Calu3 (cell line): ENCODE measurements at regions not wholly inside any gene's neighbourhood (a gene's known extent, or its start where the extent isn't known, plus 50 kb on each side); places are given as distances from the start of the nearest gene placed in this dataset.

Source experiments
- BruUV-seq: library from RNA; stranded (reverse); fragments of 400-500 nt; replicated peaks from 2 replicates; lab custom pipeline; 2021; lab: Mats Ljungman, UMichigan
- CTCF ChIA-PET: fragments of 300-600 bp; sonication (Branson Sonifier 250); formaldehyde crosslinking; loops from one replicate; lab custom pipeline; 2022; ENCODE audit warnings: antibody characterized with exemption; lab: Charles Lee
- DNase-seq: peaks from one replicate; pipeline ENCODE4 v3.0.0; 2022
- H3K27ac Mint-ChIP-seq: one replicate; pipeline ENCODE4 v1.8.0; 2022; ENCODE audit warnings: mixed read lengths; ENCODE audit not compliant: unreplicated experiment
- H3K27me3 Mint-ChIP-seq: one replicate; pipeline ENCODE4 v1.8.0; 2022; ENCODE audit warnings: mixed read lengths; ENCODE audit not compliant: unreplicated experiment
- H3K36me3 Mint-ChIP-seq: one replicate; pipeline ENCODE4 v1.8.0; 2022; ENCODE audit warnings: mild to moderate bottlenecking, moderate library complexity, mixed read lengths; ENCODE audit not compliant: insufficient read depth, unreplicated experiment
- H3K4me1 Mint-ChIP-seq: one replicate; pipeline ENCODE4 v1.8.0; 2022; ENCODE audit warnings: mild to moderate bottlenecking, low read depth, mixed read lengths; ENCODE audit not compliant: unreplicated experiment
- H3K4me3 Mint-ChIP-seq: one replicate; pipeline ENCODE4 v1.8.0; 2022; ENCODE audit warnings: mild to moderate bottlenecking, low read depth, moderate library complexity, mixed read lengths; ENCODE audit not compliant: unreplicated experiment
- H3K9me3 Mint-ChIP-seq: one replicate; pipeline ENCODE4 v1.8.0; 2022; ENCODE audit warnings: low read depth, mixed read lengths; ENCODE audit not compliant: unreplicated experiment
- CTCF ChIP-seq: fragments of 200-600 bp; IDR thresholded peaks from one replicate; pipeline ENCODE4 v1.8.0; 2022; ENCODE audit warnings: antibody characterized with exemption; ENCODE audit not compliant: unreplicated experiment
- intact Hi-C: fragments of 100-400 bp; cut with micrococcal nuclease; formaldehyde crosslinking; loops from one replicate; pipeline ENCODE4 v1.10.0; 2022; ENCODE audit not compliant: unreplicated experiment

- H3K27me3 Mint-ChIP-seq: no peaks in the 10 kb centered on the region
- H3K27ac Mint-ChIP-seq: no peak overlapping the region
- CTCF ChIA-PET: no interaction called here
- peaks cover 21% of the 10 kb centered on the region for H3K9me3 Mint-ChIP-seq
- DNase-seq: no peak
- no peak for TF ChIP-seq CTCF
- intact Hi-C loops: no loop called here
- H3K4me1 Mint-ChIP-seq: no peaks in the 10 kb centered on the region
- H3K36me3 Mint-ChIP-seq: no peaks in the 10 kb centered on the region
- no TSS peak for BruUV-seq
- H3K4me3 Mint-ChIP-seq: no peak overlapping the region
Measured at GRCh38 chr16:63742150-63742549, 1379.7 kb downstream of the CDH11 start.

GRCh38 chr16:63737633-63738032 lies 1384.2 kb downstream of the CDH11 start:
- DNase-seq: no peak
- no peak for TF ChIP-seq CTCF
- no TSS peak for BruUV-seq
- Mint-ChIP-seq H3K4me3 (no peak overlapping the region), H3K4me1 (no peaks in the 10 kb centered on the region), H3K27ac (no peak overlapping the region), H3K36me3 (no peaks in the 10 kb centered on the region), H3K27me3 (no peaks in the 10 kb centered on the region), H3K9me3 (peaks cover 16% of the 10 kb centered on the region)
- intact Hi-C loops: no loop called here
- CTCF ChIA-PET: no interaction called here

GRCh38 chr16:63735456-63735855 lies 1386.4 kb downstream of the CDH11 start:
- no peak for TF ChIP-seq CTCF
- H3K36me3 Mint-ChIP-seq: no peaks in the 10 kb centered on the region
- DNase-seq: no peak
- H3K4me3 Mint-ChIP-seq: no peak overlapping the region
- BruUV-seq: no TSS peak
- H3K9me3 Mint-ChIP-seq: peaks cover 16% of the 10 kb centered on the region
- CTCF ChIA-PET: no interaction called here
- no peaks in the 10 kb centered on the region for H3K27me3 Mint-ChIP-seq
- no peak overlapping the region for H3K27ac Mint-ChIP-seq
- no peaks in the 10 kb centered on the region for H3K4me1 Mint-ChIP-seq
- intact Hi-C loops: no loop called here

GRCh38 chr16:63720848-63721247 lies 1401.0 kb downstream of the CDH11 start:
- no peaks in the 10 kb centered on the region for H3K27me3 Mint-ChIP-seq
- intact Hi-C loops: no loop called here
- TF ChIP-seq CTCF: no peak
- BruUV-seq: no TSS peak
- DNase-seq: no peak
- peaks cover 5% of the 10 kb centered on the region for H3K36me3 Mint-ChIP-seq
- H3K4me1 Mint-ChIP-seq: no peaks in the 10 kb centered on the region
- no peak overlapping the region for H3K4me3 Mint-ChIP-seq
- CTCF ChIA-PET: no interaction called here
- H3K27ac Mint-ChIP-seq: no peak overlapping the region
- H3K9me3 Mint-ChIP-seq: peaks cover 17% of the 10 kb centered on the region

GRCh38 chr16:63719926-63720325 lies 1401.9 kb downstream of the CDH11 start:
- DNase-seq: no peak
- H3K27ac Mint-ChIP-seq: no peak overlapping the region
- H3K4me1 Mint-ChIP-seq: no peaks in the 10 kb centered on the region
- H3K36me3 Mint-ChIP-seq: peaks cover 5% of the 10 kb centered on the region
- CTCF ChIA-PET: no interaction called here
- no peak for TF ChIP-seq CTCF
- no peak overlapping the region for H3K4me3 Mint-ChIP-seq
- H3K9me3 Mint-ChIP-seq: peaks cover 17% of the 10 kb centered on the region
- no TSS peak for BruUV-seq
- intact Hi-C loops: no loop called here
- no peaks in the 10 kb centered on the region for H3K27me3 Mint-ChIP-seq
